IPS DF 6.9 (cell line): ENCODE measurements at regions not wholly inside any gene's neighbourhood (a gene's known extent, or its start where the extent isn't known, plus 50 kb on each side); places are given as distances from the start of the nearest gene placed in this dataset.
"Not testable (repeated sequence)": the region's sequence is repeated elsewhere in the genome, so short reads cannot be mapped to it uniquely, and the experiment has no call there.

Experiments used
- DNase-seq: peaks from one replicate; pipeline ENCODE4 v3.0.0-alpha.2; 2013; ENCODE audit warnings: low read depth, low spot score
- H3K27ac ChIP-seq: one replicate; pipeline ENCODE4 v1.5.1; 2013; ENCODE audit warnings: low read length, control low read depth
- H3K27me3 ChIP-seq: 2 replicates; pipeline ENCODE4 v1.6.1; 2013; ENCODE audit warnings: mild to moderate bottlenecking, low read length; ENCODE audit not compliant: control insufficient read depth, insufficient read depth
- H3K36me3 ChIP-seq: 2 replicates; pipeline ENCODE4 v1.6.1; 2013; ENCODE audit warnings: low read length; ENCODE audit not compliant: control insufficient read depth, insufficient read depth
- H3K4me1 ChIP-seq: 2 replicates; pipeline ENCODE4 v1.6.1; 2013; ENCODE audit warnings: low read length; ENCODE audit not compliant: control insufficient read depth, insufficient read depth
- H3K4me3 ChIP-seq: 2 replicates; pipeline ENCODE4 v1.5.1; 2013; ENCODE audit warnings: mild to moderate bottlenecking, low read length
- H3K9me3 ChIP-seq: 2 replicates; pipeline ENCODE4 v1.6.1; 2013; ENCODE audit warnings: low read length, inconsistent platforms; ENCODE audit not compliant: control insufficient read depth, insufficient read depth
- WGBS: extraction: QIAGEN DNeasy Blood & Tissue Kit; methylation state at CpG from one replicate; pipeline ENCODE4 v1.1.7; 2013; ENCODE audit warnings: mixed read lengths, missing lambda C conversion rate; ENCODE audit not compliant: insufficient read length, insufficient coverage; 5-methylcytosine and 5-hydroxymethylcytosine counted together

- no peak overlapping the region for H3K4me3 ChIP-seq
- WGBS: no CpG with 5 or more reads among the region's 7 CpGs
- H3K9me3 ChIP-seq: no peaks in the 10 kb centered on the region
- no peak overlapping the region for H3K27ac ChIP-seq
- H3K4me1 ChIP-seq: no peaks in the 10 kb centered on the region
- no peaks in the 10 kb centered on the region for H3K36me3 ChIP-seq
- no peak for DNase-seq
- H3K27me3 ChIP-seq: no peaks in the 10 kb centered on the region
These were observed 438.6 kb downstream of the AGTPBP1 start for GRCh38 chr9:85302938-85303756.

GRCh38 chr9:85298499-85298898 is 443.3 kb downstream of the AGTPBP1 start:
- H3K4me3 ChIP-seq: no peak overlapping the region
- H3K36me3 ChIP-seq: no peaks in the 10 kb centered on the region
- no CpG with 5 or more reads among the region's 4 CpGs for WGBS
- H3K27me3 ChIP-seq: no peaks in the 10 kb centered on the region
- no peaks in the 10 kb centered on the region for H3K9me3 ChIP-seq
- H3K4me1 ChIP-seq: no peaks in the 10 kb centered on the region
- no peak for DNase-seq
- no peak overlapping the region for H3K27ac ChIP-seq

- not testable (repeated sequence) for H3K36me3 ChIP-seq, H3K27ac ChIP-seq, H3K4me3 ChIP-seq, H3K27me3 ChIP-seq, DNase-seq, H3K4me1 ChIP-seq, H3K9me3 ChIP-seq
- whole genome bisulfite sequencing: 100% methylated on average over 1 of the region's 5 CpGs
These were observed 446.5 kb downstream of the AGTPBP1 start for GRCh38 chr9:85295244-85295643.

- H3K4me1 ChIP-seq: peaks cover 1% of the 10 kb centered on the region; the same call in 1 of the 2 replicates
- no CpG with 5 or more reads among the region's 4 CpGs for WGBS
- H3K4me3 ChIP-seq: no peak overlapping the region
- H3K27me3 ChIP-seq: no peaks in the 10 kb centered on the region
- H3K9me3 ChIP-seq: peaks cover 2% of the 10 kb centered on the region; the same call in 1 of the 2 replicates
- no peak overlapping the region for H3K27ac ChIP-seq
- H3K36me3 ChIP-seq: no peaks in the 10 kb centered on the region
- no peak for DNase-seq
These were observed 449.5 kb downstream of the AGTPBP1 start for GRCh38 chr9:85292261-85292660.

- peaks cover 2% of the 10 kb centered on the region; the same call in 1 of the 2 replicates for H3K9me3 ChIP-seq
- DNase-seq: no peak
- H3K27ac ChIP-seq: no peak overlapping the region
- peaks cover 1% of the 10 kb centered on the region; the same call in 1 of the 2 replicates for H3K4me1 ChIP-seq
- H3K36me3 ChIP-seq: no peaks in the 10 kb centered on the region
- WGBS: no CpG with 5 or more reads among the region's 6 CpGs
- no peaks in the 10 kb centered on the region for H3K27me3 ChIP-seq
- no peak overlapping the region for H3K4me3 ChIP-seq
These were observed 450.5 kb downstream of the AGTPBP1 start for GRCh38 chr9:85291266-85291665.

- Histone ChIP-seq H3K9me3 (peaks cover 2% of the 10 kb centered on the region; the same call in 1 of the 2 replicates), H3K4me1 (peaks cover 1% of the 10 kb centered on the region; the same call in 1 of the 2 replicates), H3K4me3 (no peak overlapping the region), H3K27ac (no peak overlapping the region), H3K27me3 (no peaks in the 10 kb centered on the region), H3K36me3 (no peaks in the 10 kb centered on the region)
- WGBS: no CpG with 5 or more reads among the region's 21 CpGs
- DNase-seq: no peak
These were observed 451.7 kb downstream of the AGTPBP1 start for GRCh38 chr9:85290019-85290418.

- DNase-seq: no peak
- Histone ChIP-seq H3K4me1 (peaks cover 1% of the 10 kb centered on the region; the same call in 1 of the 2 replicates), H3K27me3 (no peaks in the 10 kb centered on the region), H3K4me3 (no peak overlapping the region), H3K36me3 (no peaks in the 10 kb centered on the region), H3K9me3 (peaks cover 2% of the 10 kb centered on the region; the same call in 1 of the 2 replicates), H3K27ac (no peak overlapping the region)
- no CpG with 5 or more reads among the region's 18 CpGs for WGBS
These were observed 452.6 kb downstream of the AGTPBP1 start for GRCh38 chr9:85289142-85289541.

- no peak overlapping the region for H3K4me3 ChIP-seq
- H3K36me3 ChIP-seq: no peaks in the 10 kb centered on the region
- H3K27me3 ChIP-seq: no peaks in the 10 kb centered on the region
- no peak for DNase-seq
- no CpG with 5 or more reads among the region's 3 CpGs for WGBS
- H3K4me1 ChIP-seq: no peaks in the 10 kb centered on the region
- no peak overlapping the region for H3K27ac ChIP-seq
- H3K9me3 ChIP-seq: peaks cover 2% of the 10 kb centered on the region; the same call in 1 of the 2 replicates
These were observed 458.3 kb downstream of the AGTPBP1 start for GRCh38 chr9:85283421-85283820.

GRCh38 chr9:85278769-85279168 is 463.0 kb downstream of the AGTPBP1 start:
- Histone ChIP-seq H3K27ac (no peak overlapping the region), H3K36me3 (no peaks in the 10 kb centered on the region)
- WGBS: 100% methylated on average over 1 of the region's 4 CpGs

GRCh38 chr9:85276741-85277140 is 465.0 kb downstream of the AGTPBP1 start:
- no peaks in the 10 kb centered on the region for H3K27me3 ChIP-seq
- H3K4me3 ChIP-seq: no peak overlapping the region
- H3K36me3 ChIP-seq: no peaks in the 10 kb centered on the region
- DNase-seq: no peak
- no CpG with 5 or more reads among the region's 4 CpGs for WGBS
- no peaks in the 10 kb centered on the region for H3K4me1 ChIP-seq
- no peak overlapping the region for H3K27ac ChIP-seq
- H3K9me3 ChIP-seq: no peaks in the 10 kb centered on the region

More at GRCh38 chr9:85278769-85279168, 463.0 kb downstream of the AGTPBP1 start:
- no peak for DNase-seq
- Histone ChIP-seq H3K4me1 (no peaks in the 10 kb centered on the region), H3K9me3 (no peaks in the 10 kb centered on the region), H3K4me3 (no peak overlapping the region), H3K27me3 (no peaks in the 10 kb centered on the region)
